K562 (cell line): ENCODE measurements at regions not wholly inside any gene's neighbourhood (a gene's known extent, or its start where the extent isn't known, plus 50 kb on each side); places are given as distances from the start of the nearest gene placed in this dataset.

Experiments
- CBX8 ChIP-seq: fragments of 200-600 bp; sonication (generic); IDR thresholded peaks from 2 replicates; pipeline ENCODE4 v1.6.1; 2012; ENCODE audit warnings: borderline replicate concordance, mixed run types, low read depth, mild to moderate bottlenecking, moderate library complexity, mixed read lengths, low read length, control low read depth, inconsistent platforms; ENCODE audit not compliant: poor library complexity, severe bottlenecking; ENCODE audit errors: extremely low read depth
- EP400 ChIP-seq: fragments of 450-650 bp; IDR thresholded peaks from 2 replicates; pipeline ENCODE4 v1.6.1; 2017; ENCODE audit warnings: antibody characterized with exemption, mild to moderate bottlenecking, moderate library complexity
- ESRRA ChIP-seq: fragments of 450-650 bp; IDR thresholded peaks from 2 replicates; pipeline ENCODE4 v1.6.1; 2014; ENCODE audit warnings: low read depth, mild to moderate bottlenecking, moderate library complexity, borderline replicate concordance
- GTF2B ChIP-seq: IDR thresholded peaks from 2 replicates; pipeline ENCODE4 v1.6.1; 2011; ENCODE audit not compliant: insufficient read length; ENCODE audit errors: extremely low read depth
- MCM3 ChIP-seq: fragments of 450-650 bp; IDR thresholded peaks from 2 replicates; pipeline ENCODE4 v1.6.1; 2016
- MEIS2 ChIP-seq: fragments of 450-650 bp; IDR thresholded peaks from 2 replicates; pipeline ENCODE4 v1.6.1; 2014; ENCODE audit warnings: mild to moderate bottlenecking; ENCODE audit not compliant: partially characterized antibody
- PPARD ChIP-seq: fragments of 250-450 bp; sonication (Bioruptor Pico); IDR thresholded peaks from 2 replicates; pipeline ENCODE4 v1.8.0; 2022; ENCODE audit warnings: inconsistent platforms, mild to moderate bottlenecking, moderate library complexity
- RUNX1 ChIP-seq: sonication (generic); IDR thresholded peaks from 2 replicates; pipeline ENCODE4 v1.6.1; 2016; ENCODE audit warnings: antibody characterized with exemption, low read depth
- SAFB ChIP-seq: fragments of 200-400 bp; formaldehyde crosslinking; IDR thresholded peaks from 2 replicates; pipeline ENCODE4 v1.6.1; 2017; ENCODE audit warnings: low read depth, low read length, borderline replicate concordance
- SMAD3 ChIP-seq: fragments of 450-650 bp; formaldehyde crosslinking; conservative IDR thresholded peaks from 2 replicates; pipeline ENCODE4 v1.4.0; 2020; ENCODE audit warnings: mild to moderate bottlenecking
- SMARCA5 ChIP-seq: fragments of 450-650 bp; IDR thresholded peaks from 2 replicates; pipeline ENCODE4 v1.6.1; 2016
- TBL1XR1 ChIP-seq, 2 experiments: IDR thresholded peaks; 2 replicates each; pipeline ENCODE4 v1.6.1; 2012; ENCODE audit warnings: improper control_type of control experiment in 2 of 2, low read length in 2 of 2, mild to moderate bottlenecking in 1 of 2
- TCF15 ChIP-seq: fragments of 250-450 bp; sonication (Bioruptor Pico); IDR thresholded peaks from 2 replicates; pipeline ENCODE4 v1.8.0; 2022; ENCODE audit warnings: moderate library complexity, mild to moderate bottlenecking, inconsistent platforms
- TRIM28 ChIP-seq: fragments of 450-650 bp; IDR thresholded peaks from 2 replicates; pipeline ENCODE4 v1.6.1; 2017
- ZNF431 ChIP-seq: sonication (generic); formaldehyde crosslinking; IDR thresholded peaks from 2 replicates; pipeline ENCODE4 v1.8.0; 2022; ENCODE audit warnings: mild to moderate bottlenecking, missing genetic modification reagents
- TF ChIP-seq, protein P1 (sequence below): fragments of 200-800 bp; sonication (Bioruptor generic); IDR thresholded peaks from 2 replicates; pipeline ENCODE4 v1.6.1; 2016; ENCODE audit warnings: missing genetic modification characterization, missing compliant biosample characterization
- TF ChIP-seq, protein P2 (sequence below): sonication (generic); formaldehyde crosslinking; IDR thresholded peaks from 2 replicates; pipeline ENCODE4 v1.8.1; 2023; ENCODE audit warnings: mild to moderate bottlenecking, missing genetic modification reagents, moderate library complexity
- TF ChIP-seq, protein P3 (sequence below), 2 experiments: IDR thresholded peaks; 2 replicates each; pipeline ENCODE4 v1.6.1; 2012; ENCODE audit warnings: improper control_type of control experiment in 2 of 2, low read depth in 2 of 2, low read length in 2 of 2, borderline replicate concordance in 1 of 2

GRCh38 chr4:126779436-126780166, 853.2 kb upstream of the INTU start (continued):
- no peak for TF ChIP-seq ZNF431 (CRISPR knock-in tag)
- no peak for TF ChIP-seq ESRRA
- TF ChIP-seq EP400 = peak; percentile 51; the same call in 1 of the 2 replicates
- no peak for TF ChIP-seq CBX8
- no peak for TF ChIP-seq SAFB
- no peak for TF ChIP-seq GTF2B
- no peak for TF ChIP-seq TBL1XR1 (IDR thresholded peaks at IDR 0.05; ENCODE audit: low read length in 2 of 2)
- TF ChIP-seq SMAD3 (CRISPR knock-in tag) = no peak
- TF ChIP-seq, protein P1, sequence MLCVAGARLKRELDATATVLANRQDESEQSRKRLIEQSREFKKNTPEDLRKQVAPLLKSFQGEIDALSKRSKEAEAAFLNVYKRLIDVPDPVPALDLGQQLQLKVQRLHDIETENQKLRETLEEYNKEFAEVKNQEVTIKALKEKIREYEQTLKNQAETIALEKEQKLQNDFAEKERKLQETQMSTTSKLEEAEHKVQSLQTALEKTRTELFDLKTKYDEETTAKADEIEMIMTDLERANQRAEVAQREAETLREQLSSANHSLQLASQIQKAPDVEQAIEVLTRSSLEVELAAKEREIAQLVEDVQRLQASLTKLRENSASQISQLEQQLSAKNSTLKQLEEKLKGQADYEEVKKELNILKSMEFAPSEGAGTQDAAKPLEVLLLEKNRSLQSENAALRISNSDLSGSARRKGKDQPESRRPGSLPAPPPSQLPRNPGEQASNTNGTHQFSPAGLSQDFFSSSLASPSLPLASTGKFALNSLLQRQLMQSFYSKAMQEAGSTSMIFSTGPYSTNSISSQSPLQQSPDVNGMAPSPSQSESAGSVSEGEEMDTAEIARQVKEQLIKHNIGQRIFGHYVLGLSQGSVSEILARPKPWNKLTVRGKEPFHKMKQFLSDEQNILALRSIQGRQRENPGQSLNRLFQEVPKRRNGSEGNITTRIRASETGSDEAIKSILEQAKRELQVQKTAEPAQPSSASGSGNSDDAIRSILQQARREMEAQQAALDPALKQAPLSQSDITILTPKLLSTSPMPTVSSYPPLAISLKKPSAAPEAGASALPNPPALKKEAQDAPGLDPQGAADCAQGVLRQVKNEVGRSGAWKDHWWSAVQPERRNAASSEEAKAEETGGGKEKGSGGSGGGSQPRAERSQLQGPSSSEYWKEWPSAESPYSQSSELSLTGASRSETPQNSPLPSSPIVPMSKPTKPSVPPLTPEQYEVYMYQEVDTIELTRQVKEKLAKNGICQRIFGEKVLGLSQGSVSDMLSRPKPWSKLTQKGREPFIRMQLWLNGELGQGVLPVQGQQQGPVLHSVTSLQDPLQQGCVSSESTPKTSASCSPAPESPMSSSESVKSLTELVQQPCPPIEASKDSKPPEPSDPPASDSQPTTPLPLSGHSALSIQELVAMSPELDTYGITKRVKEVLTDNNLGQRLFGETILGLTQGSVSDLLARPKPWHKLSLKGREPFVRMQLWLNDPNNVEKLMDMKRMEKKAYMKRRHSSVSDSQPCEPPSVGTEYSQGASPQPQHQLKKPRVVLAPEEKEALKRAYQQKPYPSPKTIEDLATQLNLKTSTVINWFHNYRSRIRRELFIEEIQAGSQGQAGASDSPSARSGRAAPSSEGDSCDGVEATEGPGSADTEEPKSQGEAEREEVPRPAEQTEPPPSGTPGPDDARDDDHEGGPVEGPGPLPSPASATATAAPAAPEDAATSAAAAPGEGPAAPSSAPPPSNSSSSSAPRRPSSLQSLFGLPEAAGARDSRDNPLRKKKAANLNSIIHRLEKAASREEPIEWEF (CRISPR knock-in tag) = no peak; the same call in 1 of the 2 replicates
- TF ChIP-seq, protein P2, sequence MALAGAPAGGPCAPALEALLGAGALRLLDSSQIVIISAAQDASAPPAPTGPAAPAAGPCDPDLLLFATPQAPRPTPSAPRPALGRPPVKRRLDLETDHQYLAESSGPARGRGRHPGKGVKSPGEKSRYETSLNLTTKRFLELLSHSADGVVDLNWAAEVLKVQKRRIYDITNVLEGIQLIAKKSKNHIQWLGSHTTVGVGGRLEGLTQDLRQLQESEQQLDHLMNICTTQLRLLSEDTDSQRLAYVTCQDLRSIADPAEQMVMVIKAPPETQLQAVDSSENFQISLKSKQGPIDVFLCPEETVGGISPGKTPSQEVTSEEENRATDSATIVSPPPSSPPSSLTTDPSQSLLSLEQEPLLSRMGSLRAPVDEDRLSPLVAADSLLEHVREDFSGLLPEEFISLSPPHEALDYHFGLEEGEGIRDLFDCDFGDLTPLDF = 0 out of 2 replicates have a peak, but pooled peaks have one; percentile 45
- TF ChIP-seq TCF15 (CRISPR knock-in tag) = no peak
- no peak for TF ChIP-seq PPARD
- TF ChIP-seq TRIM28 = no peak
- TF ChIP-seq, protein P3, sequence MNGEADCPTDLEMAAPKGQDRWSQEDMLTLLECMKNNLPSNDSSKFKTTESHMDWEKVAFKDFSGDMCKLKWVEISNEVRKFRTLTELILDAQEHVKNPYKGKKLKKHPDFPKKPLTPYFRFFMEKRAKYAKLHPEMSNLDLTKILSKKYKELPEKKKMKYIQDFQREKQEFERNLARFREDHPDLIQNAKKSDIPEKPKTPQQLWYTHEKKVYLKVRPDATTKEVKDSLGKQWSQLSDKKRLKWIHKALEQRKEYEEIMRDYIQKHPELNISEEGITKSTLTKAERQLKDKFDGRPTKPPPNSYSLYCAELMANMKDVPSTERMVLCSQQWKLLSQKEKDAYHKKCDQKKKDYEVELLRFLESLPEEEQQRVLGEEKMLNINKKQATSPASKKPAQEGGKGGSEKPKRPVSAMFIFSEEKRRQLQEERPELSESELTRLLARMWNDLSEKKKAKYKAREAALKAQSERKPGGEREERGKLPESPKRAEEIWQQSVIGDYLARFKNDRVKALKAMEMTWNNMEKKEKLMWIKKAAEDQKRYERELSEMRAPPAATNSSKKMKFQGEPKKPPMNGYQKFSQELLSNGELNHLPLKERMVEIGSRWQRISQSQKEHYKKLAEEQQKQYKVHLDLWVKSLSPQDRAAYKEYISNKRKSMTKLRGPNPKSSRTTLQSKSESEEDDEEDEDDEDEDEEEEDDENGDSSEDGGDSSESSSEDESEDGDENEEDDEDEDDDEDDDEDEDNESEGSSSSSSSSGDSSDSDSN (IDR thresholded peaks at IDR 0.05; ENCODE audit: borderline replicate concordance in 1 of 2, low read depth in 2 of 2, low read length in 2 of 2) = 0 out of 4 replicates have a peak, but pooled peaks of 1 of the 2 experiments have one; percentile 27
- TF ChIP-seq MCM3 = no peak
- TF ChIP-seq SMARCA5 = no peak
- peak; percentile 36 for TF ChIP-seq MEIS2
- no peak for TF ChIP-seq RUNX1
